HG03066 (cell line): ENCODE measurements at regions not wholly inside any gene's neighbourhood (a gene's known extent, or its start where the extent isn't known, plus 50 kb on each side); places are given as distances from the start of the nearest gene placed in this dataset.

Source experiments
- ATAC-seq: cut with Tn5 transposase; IDR thresholded peaks from one replicate; pipeline ENCODE4 v1.9.1; 2021; ENCODE audit warnings: low read depth; ENCODE audit not compliant: unreplicated experiment

DNA sequence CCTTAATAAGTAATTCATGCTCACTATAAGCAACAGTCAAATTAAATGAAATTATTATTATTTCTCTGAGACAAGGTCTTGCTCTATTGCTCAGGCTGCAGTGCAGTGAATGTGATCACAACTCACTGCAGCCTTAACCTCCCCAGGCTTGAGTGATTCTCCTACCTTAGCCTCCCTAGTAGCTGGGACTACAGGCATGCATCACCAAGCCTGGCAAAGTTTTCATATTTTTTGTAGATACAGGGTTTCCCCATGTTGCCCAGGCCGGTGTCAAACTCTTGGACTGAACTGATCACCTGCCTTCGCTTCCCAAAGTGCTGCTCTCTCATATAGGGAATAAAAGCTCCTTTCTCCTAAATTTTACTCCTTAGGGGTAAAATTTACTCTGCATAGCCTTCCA lies 74.9 kb upstream of the GAREM1 start:
- no peak for ATAC-seq

DNA sequence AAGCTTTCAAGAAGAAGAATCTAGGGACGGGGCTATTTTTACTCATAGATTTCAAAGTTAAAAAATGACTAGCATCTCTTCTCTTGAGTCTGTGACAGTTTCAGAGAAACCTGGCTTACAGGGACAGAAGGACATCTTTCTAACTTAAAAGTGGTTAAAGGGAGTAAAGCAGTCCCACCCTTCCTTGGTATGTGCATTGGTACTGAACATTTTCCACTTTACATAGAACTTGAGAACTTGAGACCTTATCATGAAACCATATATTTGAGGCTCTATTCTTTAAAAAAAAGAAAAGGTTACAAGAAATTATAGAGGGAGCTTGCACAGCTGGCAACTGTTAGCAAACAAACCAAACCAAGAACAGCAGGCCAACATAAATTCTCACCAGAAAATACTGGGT lies 73.4 kb upstream of the GAREM1 start:
- ATAC-seq: no peak

DNA sequence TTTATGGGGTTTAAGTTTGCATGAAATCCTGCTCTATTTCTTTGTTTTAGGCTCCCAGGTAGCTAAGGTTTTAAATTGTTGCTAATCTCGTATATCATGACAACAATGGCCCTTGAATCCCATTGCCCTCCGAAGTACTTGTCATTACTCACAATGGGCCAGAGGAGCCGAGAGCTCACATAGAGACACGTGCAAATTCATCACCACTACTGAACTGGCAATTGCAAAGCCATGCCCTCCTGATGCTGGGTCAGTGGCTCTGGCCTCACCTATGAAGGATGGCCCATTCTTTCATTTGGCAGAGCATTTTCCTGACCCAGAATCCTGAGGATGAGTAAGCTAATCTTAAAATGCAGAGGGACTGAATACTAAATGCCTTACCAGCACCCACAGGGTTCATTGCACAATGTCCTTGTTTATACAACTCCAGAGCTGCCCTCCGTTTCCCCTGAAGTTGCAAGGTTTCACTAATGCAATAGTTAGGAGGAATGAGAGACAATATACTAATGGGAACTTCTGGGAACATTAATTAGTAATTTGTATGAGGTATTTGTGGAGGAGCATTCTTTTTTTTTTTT lies 71.6 kb upstream of the GAREM1 start:
- ATAC-seq: no peak

DNA sequence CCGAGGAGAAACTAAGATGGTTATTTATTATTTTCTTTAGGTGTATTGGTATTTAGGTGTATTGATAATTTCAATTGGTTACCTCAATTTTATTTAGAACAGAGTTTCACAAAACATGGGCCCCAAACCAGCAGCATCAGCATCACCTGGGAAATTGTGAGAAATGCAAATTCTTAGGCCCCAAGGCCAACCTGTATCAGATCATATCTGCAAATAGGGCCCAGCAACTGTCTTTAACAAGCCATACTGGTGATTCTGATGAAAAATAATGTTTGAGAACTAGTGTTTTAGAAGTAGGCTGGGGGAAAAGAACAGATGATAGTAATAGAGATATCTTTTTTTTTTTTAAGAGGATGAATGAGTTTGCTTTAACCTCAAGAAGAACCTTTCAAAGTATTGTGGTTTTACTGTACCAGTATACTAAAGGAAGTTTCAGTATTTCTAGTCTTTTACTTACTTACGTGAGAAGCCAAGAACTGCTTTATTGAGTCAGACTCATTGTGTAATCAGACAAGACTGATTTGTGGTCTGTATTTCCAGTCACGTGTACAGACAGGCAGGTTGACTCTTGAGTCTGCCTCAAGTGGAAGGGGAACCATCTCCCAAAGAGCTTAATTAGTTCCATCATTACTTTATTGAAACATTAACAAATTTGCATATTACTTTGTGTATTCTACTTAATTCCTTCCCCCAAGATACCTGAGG lies 60.4 kb upstream of the GAREM1 start:
- peak; percentile 95 for ATAC-seq

DNA sequence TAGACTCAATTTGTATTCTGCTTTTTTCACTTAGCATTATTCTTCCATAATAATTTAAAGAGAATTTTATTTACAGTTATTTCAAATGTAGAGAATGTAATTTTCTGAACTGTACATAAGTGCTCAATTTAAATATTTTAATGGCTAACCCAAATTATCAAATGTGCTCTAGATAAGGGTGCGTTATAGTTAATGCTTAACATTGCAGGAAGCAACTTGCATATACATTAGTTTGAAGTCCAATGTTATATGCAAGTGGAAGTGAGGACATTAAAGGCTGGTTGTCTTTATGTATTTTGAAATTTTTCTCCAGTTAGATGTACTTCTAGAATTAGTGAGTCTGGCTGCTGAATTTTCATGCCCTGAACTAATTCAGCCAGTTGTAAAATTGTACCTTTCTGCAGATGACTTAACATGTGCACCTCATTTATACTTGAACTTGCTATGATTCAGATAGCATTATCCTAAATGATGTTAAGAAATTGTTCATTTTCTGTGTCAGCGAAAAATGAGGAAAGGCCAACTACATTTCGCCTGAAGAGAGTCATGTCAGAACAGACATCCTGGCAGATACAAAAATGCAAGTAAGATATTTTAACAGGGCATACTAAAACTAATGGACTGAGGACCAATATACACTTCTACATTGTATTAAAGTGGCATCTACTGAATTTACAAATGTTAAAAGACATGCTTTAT lies 59.2 kb upstream of the GAREM1 start:
- no peak for ATAC-seq

DNA sequence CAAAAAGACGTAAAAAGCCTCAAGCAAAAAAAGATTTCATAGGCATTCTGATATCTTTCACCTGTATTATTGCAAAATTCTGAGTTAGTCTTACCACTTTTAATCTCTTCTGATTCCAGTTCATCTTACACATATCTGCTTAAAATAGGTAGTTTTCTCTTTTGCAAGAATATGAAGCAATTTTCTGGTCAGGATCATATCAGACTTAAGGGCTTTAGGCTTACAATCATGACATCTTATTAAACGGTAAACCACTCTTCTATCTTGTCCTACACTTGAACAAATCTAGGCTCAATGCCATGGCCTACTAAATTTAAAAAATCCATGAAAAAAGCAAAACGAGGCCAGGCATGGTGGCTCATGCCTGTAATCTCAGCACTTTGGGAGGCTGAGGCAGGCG lies 50.1 kb upstream of the GAREM1 start:
- ATAC-seq: no peak
